Panc1 (cell line): ENCODE measurements at regions not wholly inside any gene's neighbourhood (a gene's known extent, or its start where the extent isn't known, plus 50 kb on each side); places are given as distances from the start of the nearest gene placed in this dataset.

Experiments
- ATAC-seq: fragments of 200-7000 bp; cut with Tn5 transposase; 2 replicates; pipeline ENCODE4 v1.9.1; 2020; ENCODE audit warnings: mild to moderate bottlenecking, moderate library complexity
- BruUV-seq: library from RNA; stranded (reverse); fragments of 400-500 nt; replicated peaks from 2 replicates; lab custom pipeline; 2021; lab: Mats Ljungman, UMichigan
- CTCF ChIA-PET: fragments of 300-600 bp; sonication (Branson Sonifier 250); formaldehyde crosslinking; loops from one replicate; lab custom pipeline; 2022; ENCODE audit warnings: antibody characterized with exemption; lab: Charles Lee
- POLR2A ChIA-PET: fragments of 300-600 bp; sonication (Branson Sonifier 250); formaldehyde crosslinking; loops from one replicate; lab custom pipeline; 2022; ENCODE audit warnings: antibody characterized with exemption; lab: Charles Lee
- DNase-seq: peaks from one replicate; pipeline ENCODE4 v3.0.0-alpha.2; 2010; ENCODE audit warnings: low read depth, low spot score
- H3K27ac ChIP-seq: 2 replicates; pipeline ENCODE4 v1.5.1; 2011; ENCODE audit warnings: mild to moderate bottlenecking, low read length, inconsistent platforms
- H3K27me3 ChIP-seq: fragments of 200-500 bp; sonication (Bioruptor generic); 2 replicates; pipeline ENCODE4 v1.6.0; 2014; ENCODE audit warnings: low read length, inconsistent platforms; ENCODE audit not compliant: control insufficient read depth, insufficient read depth
- H3K36me3 ChIP-seq: fragments of 200-500 bp; sonication (Bioruptor generic); 2 replicates; pipeline ENCODE4 v1.5.1; 2014; ENCODE audit warnings: inconsistent platforms, mild to moderate bottlenecking, low read length, moderate library complexity; ENCODE audit not compliant: control insufficient read depth, insufficient read depth
- H3K4me1 ChIP-seq: 2 replicates; pipeline ENCODE4 v1.5.1; 2011; ENCODE audit warnings: inconsistent platforms, mild to moderate bottlenecking, low read length, moderate library complexity; ENCODE audit not compliant: control insufficient read depth, insufficient read depth
- H3K4me3 ChIP-seq, 2 experiments: 2 replicates each; pipeline ENCODE4 v1.5.1; 2011 to 2012; ENCODE audit warnings: low read depth in 2 of 2, low read length in 2 of 2, mild to moderate bottlenecking in 2 of 2, inconsistent platforms in 1 of 2, moderate library complexity in 1 of 2
- H3K9me3 ChIP-seq: fragments of 200-500 bp; sonication (Bioruptor generic); 2 replicates; pipeline ENCODE4 v1.5.1; 2014; ENCODE audit warnings: low read depth, mild to moderate bottlenecking, inconsistent platforms, low read length, moderate library complexity; ENCODE audit not compliant: control insufficient read depth, insufficient read depth
- CTCF ChIP-seq: fragments of 450-650 bp; IDR thresholded peaks from 2 replicates; pipeline ENCODE4 v1.5.1; 2017; ENCODE audit warnings: mild to moderate bottlenecking
- POLR2AphosphoS5 ChIP-seq: IDR thresholded peaks from 2 replicates; pipeline ENCODE4 v1.6.1; 2012; ENCODE audit warnings: mild to moderate bottlenecking, low read depth, low read length, moderate library complexity
- REST ChIP-seq, 2 experiments: IDR thresholded peaks; 2 replicates each; pipeline ENCODE4 v1.6.1; 2011 to 2012; ENCODE audit warnings: low read depth in 2 of 2, control low read depth in 1 of 2, low read length in 1 of 2, mild to moderate bottlenecking in 1 of 2, moderate library complexity in 1 of 2; ENCODE audit not compliant: insufficient read depth in 1 of 2
- SIN3A ChIP-seq: IDR thresholded peaks from 2 replicates; pipeline ENCODE4 v1.6.1; 2012; ENCODE audit warnings: low read depth, mild to moderate bottlenecking, low read length, moderate library complexity, borderline replicate concordance; ENCODE audit not compliant: insufficient read depth
- TCF7L2 ChIP-seq: IDR thresholded peaks from 2 replicates; pipeline ENCODE4 v1.6.1; 2011; ENCODE audit warnings: mild to moderate bottlenecking, low read depth, low read length, inconsistent platforms
- in situ Hi-C: cut with HindIII; loops from 2 replicates; pipeline ENCODE4 v1.10.0; 2016; ENCODE audit warnings: low sequenced_read_pairs, low pct_unique_long_range_greater_than_20kb
- intact Hi-C: fragments of 100-400 bp; cut with micrococcal nuclease; formaldehyde crosslinking; loops from one replicate; pipeline ENCODE4 v1.10.0; 2022; ENCODE audit not compliant: unreplicated experiment

GRCh38 chr3:31389939-31390338 lies 142.8 kb upstream of the STT3B start:
- intact Hi-C loops (no loop called here), in situ Hi-C loops (no loop called here)
- Histone ChIP-seq H3K27me3 (no peaks in the 10 kb centered on the region), H3K4me3 (no peak overlapping the region), H3K4me1 (no peaks in the 10 kb centered on the region), H3K36me3 (no peaks in the 10 kb centered on the region), H3K27ac (no peak overlapping the region), H3K9me3 (no peaks in the 10 kb centered on the region)
- ATAC-seq: no peak
- DNase-seq: no peak
- TF ChIP-seq TCF7L2: no peak
- TF ChIP-seq POLR2AphosphoS5: no peak
- TF ChIP-seq REST (IDR thresholded peaks at IDR 0.05; ENCODE audit: insufficient read depth in 1 of 2, low read depth in 2 of 2, low read length in 1 of 2): no peak
- no peak for TF ChIP-seq CTCF
- no peak for TF ChIP-seq SIN3A
- CTCF ChIA-PET: no interaction called here
- BruUV-seq: no TSS peak
- POLR2A ChIA-PET: no interaction called here

GRCh38 chr3:31390466-31390865 lies 142.3 kb upstream of the STT3B start:
- ATAC-seq (no peak), DNase-seq (no peak)
- no TSS peak for BruUV-seq
- Histone ChIP-seq H3K4me1 (no peaks in the 10 kb centered on the region), H3K9me3 (no peaks in the 10 kb centered on the region), H3K36me3 (no peaks in the 10 kb centered on the region), H3K4me3 (no peak overlapping the region), H3K27ac (no peak overlapping the region), H3K27me3 (no peaks in the 10 kb centered on the region)
- TF ChIP-seq TCF7L2: no peak
- no peak for TF ChIP-seq REST (IDR thresholded peaks at IDR 0.05; ENCODE audit: insufficient read depth in 1 of 2, low read depth in 2 of 2, low read length in 1 of 2)
- TF ChIP-seq POLR2AphosphoS5: no peak
- no peak for TF ChIP-seq SIN3A
- no peak for TF ChIP-seq CTCF
- intact Hi-C loops (no loop called here), in situ Hi-C loops (no loop called here)
- CTCF ChIA-PET: no interaction called here
- POLR2A ChIA-PET: no interaction called here
